Fibroblast of skin of abdomen (primary cell): ENCODE measurements at regions not wholly inside any gene's neighbourhood (a gene's known extent, or its start where the extent isn't known, plus 50 kb on each side); places are given as distances from the start of the nearest gene placed in this dataset.
A peak's percentile ranks its signal among the peaks of the same experiment; 100 is the strongest.
"Not testable (repeated sequence)": the region's sequence is repeated elsewhere in the genome, so short reads cannot be mapped to it uniquely, and the experiment has no call there.

Source experiments
- DNase-seq: peaks from one replicate; pipeline ENCODE4 v3.0.0-alpha.2; 2013

GRCh38 chr4:129254526-129254925 is 158.6 kb downstream of the C4orf33 start:
- DNase-seq: peak; percentile 39

GRCh38 chr4:129261584-129261983 is 165.6 kb downstream of the C4orf33 start:
- no peak for DNase-seq

DNA sequence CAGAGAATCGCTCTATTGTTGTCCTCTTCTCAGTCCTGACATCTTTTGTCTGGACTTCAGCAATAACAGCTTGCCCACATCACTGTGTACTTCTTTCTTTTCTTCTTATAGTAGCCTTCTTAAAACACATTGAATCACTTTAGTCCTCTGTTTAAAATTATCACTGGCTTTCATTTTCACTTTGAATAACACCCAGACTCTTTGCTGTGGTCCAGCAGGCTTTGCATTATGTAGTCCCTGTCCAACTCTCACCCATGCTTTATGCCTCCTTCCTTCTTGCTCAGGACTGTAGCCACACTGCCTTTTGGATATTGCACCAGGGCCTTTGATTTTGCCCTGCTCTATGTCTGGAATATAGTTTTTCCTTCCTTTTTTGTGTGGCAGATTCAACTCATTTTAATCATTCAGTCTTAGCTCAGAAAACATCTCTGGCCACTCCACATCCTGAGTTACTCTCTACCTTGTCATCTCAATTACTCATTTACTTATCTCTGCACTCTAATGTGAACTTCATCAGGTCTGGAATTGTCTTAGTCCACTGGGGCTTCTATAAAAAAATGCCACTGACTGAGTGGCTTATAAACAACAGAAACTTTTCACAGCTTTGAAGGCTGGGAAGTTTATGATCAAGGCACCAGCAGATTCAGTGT is 168.2 kb downstream of the C4orf33 start:
- no peak for DNase-seq

DNA sequence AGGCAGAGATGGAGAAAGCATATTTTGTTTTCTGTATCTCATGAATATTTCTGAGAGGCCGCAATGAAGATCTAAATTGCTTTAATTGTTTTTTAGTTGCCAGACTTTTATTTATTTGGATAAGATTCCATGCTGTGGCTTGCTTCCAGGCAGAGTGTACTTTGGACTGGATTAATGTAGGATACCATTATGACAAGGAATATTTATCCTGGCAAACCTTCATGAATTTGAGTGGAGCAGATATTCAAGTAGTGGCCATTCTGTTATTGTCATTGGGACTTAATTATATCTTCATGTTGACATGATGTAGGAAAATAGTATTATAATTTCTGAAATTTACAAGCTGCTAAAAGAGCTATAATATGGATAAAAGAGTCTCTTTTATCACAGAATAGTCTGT is 182.9 kb downstream of the C4orf33 start:
- no peak for DNase-seq

DNA sequence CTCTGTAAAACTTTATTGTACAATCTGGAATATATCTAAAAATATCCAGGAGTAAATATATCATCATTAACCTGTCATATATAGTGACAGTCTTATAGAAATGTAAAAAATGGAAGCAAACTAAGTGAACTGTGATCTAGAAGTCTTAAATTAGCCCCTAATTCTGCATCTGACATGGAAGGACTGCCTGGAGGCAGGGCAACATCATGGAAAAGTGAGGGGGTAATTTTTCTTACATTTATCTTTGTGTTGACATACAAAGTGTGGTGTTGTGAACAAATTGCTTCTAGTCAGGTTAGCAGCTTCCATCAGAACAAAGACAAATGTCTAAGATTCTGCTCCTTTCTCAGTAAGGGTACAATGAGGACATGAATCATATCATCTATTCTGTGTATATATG is 186.3 kb downstream of the C4orf33 start:
- no peak for DNase-seq

- not testable (repeated sequence) for DNase-seq
Measured at GRCh38 chr4:129292194-129292593, 196.2 kb downstream of the C4orf33 start.

DNA sequence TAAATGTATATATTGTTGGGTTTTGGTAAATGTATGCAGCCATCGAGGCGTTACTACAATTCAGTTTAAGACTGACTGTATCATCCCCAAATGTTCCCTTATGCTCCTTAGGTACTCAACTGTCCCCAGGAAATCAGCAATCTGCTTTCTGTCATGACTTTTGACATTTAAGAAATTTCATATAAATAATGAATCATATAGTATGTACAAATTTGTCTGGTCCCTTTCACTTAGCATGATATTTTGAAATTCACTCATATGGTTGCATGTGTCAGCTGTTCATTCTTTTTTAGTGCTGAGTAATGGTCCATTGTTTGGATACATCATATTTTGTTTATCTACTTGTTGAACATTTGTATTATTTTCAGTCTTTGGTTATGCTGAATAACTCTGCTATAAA is 218.8 kb downstream of the C4orf33 start:
- no peak for DNase-seq

DNA sequence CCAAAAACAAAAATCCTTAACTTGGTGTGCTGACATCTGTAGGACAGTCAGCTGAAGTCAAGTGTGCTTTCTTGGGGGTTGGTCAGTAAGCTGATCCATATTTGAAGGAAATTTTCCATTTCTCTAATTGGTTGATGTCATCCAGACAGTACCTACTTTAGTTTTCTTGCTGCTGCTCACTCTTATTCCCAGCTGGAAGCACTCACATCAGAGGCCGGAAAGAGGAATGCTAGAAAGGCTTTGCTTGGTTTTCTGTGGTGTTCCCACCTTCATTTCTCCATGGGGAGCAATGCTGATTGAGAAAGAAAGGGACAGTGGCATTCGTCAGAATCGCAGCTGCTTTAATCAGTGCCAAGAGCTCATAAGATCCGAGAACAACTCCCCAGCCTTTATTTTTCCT is 227.0 kb downstream of the C4orf33 start:
- no peak for DNase-seq

GRCh38 chr4:129323658-129324057 is 227.7 kb downstream of the C4orf33 start:
- DNase-seq: no peak

DNA sequence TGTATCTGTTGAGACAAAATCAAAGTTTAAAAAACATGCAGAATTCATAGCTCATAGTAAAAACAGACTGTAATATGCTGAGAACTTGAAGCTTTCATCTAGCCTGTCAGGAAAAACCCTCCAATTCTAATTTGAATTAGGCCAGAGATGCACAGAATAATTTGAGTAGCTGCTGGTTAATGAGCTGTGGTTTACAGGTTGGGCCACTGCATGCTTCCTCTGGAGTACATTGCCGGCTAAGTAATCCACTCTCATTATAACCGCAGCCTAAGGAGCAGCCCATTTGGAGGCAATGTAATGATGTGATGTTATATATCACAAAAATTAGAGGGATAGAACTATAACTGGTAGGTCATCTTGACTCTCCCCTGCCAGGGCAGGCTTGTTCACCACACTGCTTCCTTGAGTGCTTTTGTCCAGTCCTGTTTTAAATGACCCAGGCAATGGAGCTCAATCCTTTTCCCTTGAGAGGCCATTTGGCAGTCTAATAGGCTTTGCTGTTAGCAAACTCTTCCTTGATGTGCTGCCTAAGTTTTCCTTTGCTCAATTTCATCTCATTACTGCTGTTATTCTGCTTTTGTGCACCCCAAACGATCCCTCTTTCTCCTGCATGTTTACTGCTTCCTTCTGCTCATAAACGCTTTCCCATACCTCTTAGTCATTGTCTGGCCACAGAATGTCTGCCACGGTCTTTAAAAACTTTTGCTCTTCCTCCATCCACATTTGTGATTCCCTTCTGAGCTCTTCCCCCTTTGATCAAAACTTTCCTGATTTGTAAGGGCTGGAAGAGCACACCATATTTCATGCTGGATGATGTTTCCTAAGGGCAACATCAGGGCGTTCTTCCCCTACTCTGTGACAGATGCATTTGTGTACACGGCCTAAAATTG is 230.9 kb downstream of the C4orf33 start:
- DNase-seq: no peak

- DNase-seq: no peak
Measured at GRCh38 chr4:129327637-129328036, 231.7 kb downstream of the C4orf33 start.

DNA sequence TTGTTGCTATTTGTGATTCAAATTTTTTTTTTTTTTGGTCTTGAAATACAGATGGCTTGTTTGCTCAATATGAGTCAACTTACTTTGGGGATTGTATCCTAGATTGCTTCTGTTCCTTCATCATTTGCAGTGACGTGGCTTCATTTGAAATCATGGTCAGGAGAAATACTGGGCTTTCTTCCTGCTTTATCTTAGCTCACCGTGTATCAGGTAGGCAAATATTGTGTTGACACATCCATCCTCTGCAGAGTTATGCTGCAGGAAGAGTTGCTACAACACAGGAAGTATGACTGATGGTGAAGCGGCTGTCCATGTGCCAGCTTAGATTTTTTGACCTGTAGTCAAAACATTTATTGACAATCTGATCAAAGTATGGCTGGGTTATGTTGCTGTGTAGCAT is 232.2 kb downstream of the C4orf33 start:
- no peak for DNase-seq

DNA sequence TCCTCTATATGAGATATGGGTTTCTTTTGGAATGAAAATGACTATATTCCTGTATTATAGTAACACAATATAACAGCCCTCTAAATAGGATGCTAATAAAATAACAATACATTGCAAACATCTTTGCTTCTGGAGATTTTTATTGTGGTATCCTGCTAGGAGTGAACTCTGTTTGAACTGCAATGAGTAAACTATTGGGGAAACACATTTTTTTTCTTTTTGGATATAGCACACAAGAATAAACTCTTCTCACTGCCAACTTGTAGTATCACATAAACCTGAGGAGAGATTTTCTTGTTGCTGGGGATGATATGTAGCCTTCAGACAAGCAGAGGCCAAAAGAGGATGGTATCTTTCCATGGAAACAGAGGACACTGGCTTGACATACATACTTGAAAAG is 238.2 kb downstream of the C4orf33 start:
- DNase-seq: no peak

DNA sequence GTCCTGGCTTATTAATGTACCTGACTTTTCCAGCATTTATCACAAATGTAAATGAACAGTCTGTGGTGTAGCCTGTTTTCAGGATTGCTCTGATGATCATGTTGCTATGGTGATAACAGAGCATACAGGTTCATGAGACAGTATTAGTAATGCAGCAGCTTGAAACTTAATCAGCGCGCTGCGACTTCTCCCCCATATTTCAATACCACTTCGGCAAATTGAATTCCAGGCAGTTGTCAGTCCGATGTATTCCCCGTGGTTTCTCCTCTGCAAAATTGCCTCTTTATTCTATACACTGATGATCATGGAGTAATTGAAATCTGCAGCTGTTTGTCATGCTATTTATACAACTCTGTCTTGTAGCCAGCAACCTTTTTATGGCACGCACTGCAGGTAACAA is 239.3 kb downstream of the C4orf33 start:
- DNase-seq: no peak

- DNase-seq: no peak
Measured at GRCh38 chr4:129335818-129336217, 239.9 kb downstream of the C4orf33 start.

- DNase-seq: no peak
Measured at GRCh38 chr4:129336457-129337227, 240.7 kb downstream of the C4orf33 start.

- no peak for DNase-seq
Measured at GRCh38 chr4:129337228-129337620, 241.3 kb downstream of the C4orf33 start.

DNA sequence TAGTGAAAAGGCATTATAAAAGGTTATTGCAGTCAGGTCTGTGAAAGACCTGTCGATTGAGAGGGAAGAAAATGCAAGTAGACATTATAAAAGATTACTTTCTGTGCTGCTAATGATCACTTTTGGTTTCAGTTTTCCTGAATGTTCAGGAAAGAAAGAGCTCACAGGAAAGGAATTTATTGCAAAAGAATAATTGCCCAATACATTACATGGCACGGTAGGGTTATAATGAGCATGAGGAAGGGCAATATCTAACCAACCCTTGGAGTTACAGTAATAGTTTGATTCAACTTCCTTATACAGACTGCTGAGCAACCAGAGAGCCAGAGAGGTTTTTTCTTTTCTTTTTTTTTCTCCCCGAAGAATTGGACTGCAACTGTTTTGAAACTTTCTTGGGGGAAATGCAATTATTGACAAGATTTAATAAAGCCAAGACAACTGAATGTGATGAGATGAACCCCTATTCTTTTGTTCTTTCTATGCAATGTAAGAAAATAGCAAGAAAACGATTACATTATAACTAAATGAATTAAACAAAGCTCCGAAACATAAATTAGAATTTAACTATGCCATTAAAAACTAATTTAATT is 247.0 kb downstream of the C4orf33 start:
- peak; percentile 73 for DNase-seq

DNA sequence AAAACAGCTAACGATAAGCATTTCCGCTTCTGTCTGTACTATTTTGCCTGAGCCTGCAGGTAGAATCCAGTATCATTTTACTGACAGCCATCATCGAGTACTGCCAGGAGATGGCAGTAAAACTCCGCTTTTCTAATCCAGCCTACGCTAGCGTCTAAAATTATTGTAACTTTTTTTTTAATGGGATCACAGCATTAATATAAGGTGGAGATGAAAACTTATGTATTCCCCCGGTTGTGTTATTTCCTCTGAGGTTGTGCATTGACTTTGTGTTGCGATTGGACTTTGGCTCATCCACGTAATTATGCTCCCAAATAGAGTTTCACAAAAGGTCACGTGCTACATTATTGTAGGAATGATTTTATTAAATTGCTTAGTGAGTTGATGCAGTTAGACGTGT is 248.1 kb downstream of the C4orf33 start:
- peak; percentile 20 for DNase-seq

- no peak for DNase-seq
Measured at GRCh38 chr4:129345609-129346008, 249.7 kb downstream of the C4orf33 start.

- no peak for DNase-seq
Measured at GRCh38 chr4:129346036-129346435, 250.1 kb downstream of the C4orf33 start.

DNA sequence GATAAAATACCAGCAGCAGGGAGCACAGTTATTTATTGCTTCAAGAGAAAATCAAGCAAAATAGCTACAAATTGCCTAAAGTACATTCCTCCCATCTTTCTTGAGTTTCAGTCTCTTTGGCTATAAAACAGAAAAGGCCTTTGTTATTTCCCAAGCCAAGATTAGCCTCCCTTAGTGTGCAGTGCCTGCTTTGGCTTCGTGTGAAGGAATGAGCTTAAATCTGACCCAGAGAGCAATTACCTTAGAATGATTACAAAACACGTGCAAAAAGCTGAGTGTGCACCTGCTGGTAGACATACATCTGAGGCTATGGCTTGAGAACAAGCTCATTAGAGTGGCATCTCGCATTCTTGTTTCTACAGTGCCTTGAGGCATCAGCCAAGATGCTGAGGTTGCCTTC is 250.8 kb downstream of the C4orf33 start:
- DNase-seq: no peak
